Rectal smooth muscle tissue (tissue), 1 donor: ENCODE measurements at regions not wholly inside any gene's neighbourhood (a gene's known extent, or its start where the extent isn't known, plus 50 kb on each side); places are given as distances from the start of the nearest gene placed in this dataset.

Experiments used
- H3K27ac ChIP-seq: one replicate; pipeline ENCODE4 v1.7.0; 2013; ENCODE audit warnings: low read depth, low read length, inconsistent platforms
- H3K27me3 ChIP-seq: one replicate; pipeline ENCODE4 v1.7.0; 2013; ENCODE audit warnings: low read length; ENCODE audit not compliant: control insufficient read depth, insufficient read depth
- H3K36me3 ChIP-seq: one replicate; pipeline ENCODE4 v1.7.0; 2013; ENCODE audit warnings: low read length; ENCODE audit not compliant: control insufficient read depth, insufficient read depth
- H3K4me1 ChIP-seq: one replicate; pipeline ENCODE4 v1.7.0; 2013; ENCODE audit warnings: low read length; ENCODE audit not compliant: control insufficient read depth, insufficient read depth
- H3K4me3 ChIP-seq: one replicate; pipeline ENCODE4 v1.7.0; 2013; ENCODE audit warnings: low read length
- H3K9ac ChIP-seq: one replicate; pipeline ENCODE4 v1.7.0; 2013; ENCODE audit warnings: low read length

DNA sequence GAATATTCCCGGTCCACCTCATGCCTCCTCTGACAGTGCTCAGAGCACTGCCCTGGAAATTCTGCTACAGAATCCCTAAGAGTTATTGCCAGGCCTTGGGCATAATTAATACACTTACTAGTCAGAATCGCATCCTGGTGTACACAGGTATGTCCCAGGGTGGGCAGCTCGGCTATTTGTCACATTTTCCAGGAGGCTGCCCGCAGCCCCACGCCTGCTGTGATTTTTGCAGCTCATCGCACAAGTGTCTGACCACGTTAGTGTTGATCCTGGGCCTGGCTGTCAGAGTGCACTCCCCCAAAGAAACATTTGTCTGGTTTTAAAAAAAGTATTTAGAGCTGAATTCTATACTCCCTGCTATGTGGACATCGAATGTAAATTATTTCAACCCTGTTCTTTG is 105.4 kb downstream of the CD83 start:
- Histone ChIP-seq H3K9ac (no peak overlapping the region), H3K4me3 (no peak overlapping the region), H3K4me1 (no peaks in the 10 kb centered on the region), H3K27me3 (no peaks in the 10 kb centered on the region), H3K36me3 (no peaks in the 10 kb centered on the region), H3K27ac (no peak overlapping the region)

DNA sequence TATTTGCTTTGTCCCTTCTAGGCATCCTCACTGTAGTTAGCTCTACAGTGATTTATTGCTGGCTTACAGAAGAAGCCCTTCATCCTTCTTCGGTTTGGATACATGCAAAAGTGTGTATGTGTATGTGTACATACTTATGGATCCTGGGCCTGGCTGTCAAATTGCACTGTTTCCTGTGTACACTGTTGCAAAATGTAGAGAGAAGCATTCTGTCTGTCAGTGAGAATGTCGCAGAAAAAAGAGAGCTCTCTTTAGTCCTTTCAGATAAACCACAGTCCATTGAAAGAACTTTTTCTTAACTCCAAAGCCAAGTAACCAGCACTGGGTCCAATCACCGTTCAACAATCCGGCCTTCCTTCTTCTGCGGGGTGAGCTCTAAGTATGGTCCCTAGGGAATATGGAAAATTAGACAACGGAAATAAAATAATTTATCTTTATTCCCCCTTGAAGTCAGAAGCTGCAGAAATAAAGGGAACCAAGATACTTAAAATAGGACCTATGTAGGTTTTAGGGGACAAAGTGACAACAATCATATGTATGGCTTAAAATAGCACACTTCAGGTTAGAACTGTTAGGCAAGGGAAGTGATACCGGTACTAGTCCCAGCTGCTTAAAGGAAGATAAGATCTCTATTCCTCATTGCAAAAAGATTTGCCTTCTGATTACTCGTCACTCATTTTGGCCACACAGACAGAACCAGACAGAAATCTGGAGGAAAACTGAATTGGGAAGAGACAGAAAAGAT is 107.0 kb downstream of the CD83 start:
- Histone ChIP-seq H3K9ac (no peak overlapping the region), H3K27ac (no peak overlapping the region), H3K27me3 (no peaks in the 10 kb centered on the region), H3K4me1 (no peaks in the 10 kb centered on the region), H3K36me3 (no peaks in the 10 kb centered on the region), H3K4me3 (no peak overlapping the region)

DNA sequence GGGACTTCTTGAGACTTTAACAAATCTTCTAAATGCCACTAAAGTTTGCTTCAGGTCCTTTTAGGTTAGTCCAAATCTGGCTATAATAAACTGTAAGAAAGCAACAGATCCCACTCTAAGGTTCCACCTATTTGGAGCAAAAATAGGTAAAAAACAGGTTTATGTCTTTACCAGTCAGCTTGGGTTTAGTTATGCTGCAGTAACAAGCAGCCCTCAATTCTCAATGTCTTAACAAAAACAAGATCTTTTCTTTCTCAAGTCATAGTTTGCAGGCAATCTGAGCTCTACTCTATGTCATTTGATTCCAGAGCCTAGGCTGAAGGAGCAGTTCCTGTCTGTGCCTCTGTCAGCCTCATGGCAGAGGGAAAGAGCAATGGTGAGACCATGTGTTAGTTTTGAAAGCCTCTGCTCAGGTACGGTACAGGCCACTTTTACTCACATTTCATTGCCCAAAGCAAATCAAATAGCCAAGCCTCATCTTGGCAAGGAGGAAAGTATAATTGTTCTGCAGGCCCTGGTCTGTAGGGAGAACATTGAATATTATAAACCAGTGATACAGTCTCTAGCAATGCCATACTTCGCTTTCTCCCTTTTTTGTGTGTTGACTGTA is 108.6 kb downstream of the CD83 start:
- Histone ChIP-seq H3K27me3 (no peaks in the 10 kb centered on the region), H3K4me3 (no peak overlapping the region), H3K9ac (no peak overlapping the region), H3K27ac (no peak overlapping the region), H3K36me3 (no peaks in the 10 kb centered on the region), H3K4me1 (no peaks in the 10 kb centered on the region)

DNA sequence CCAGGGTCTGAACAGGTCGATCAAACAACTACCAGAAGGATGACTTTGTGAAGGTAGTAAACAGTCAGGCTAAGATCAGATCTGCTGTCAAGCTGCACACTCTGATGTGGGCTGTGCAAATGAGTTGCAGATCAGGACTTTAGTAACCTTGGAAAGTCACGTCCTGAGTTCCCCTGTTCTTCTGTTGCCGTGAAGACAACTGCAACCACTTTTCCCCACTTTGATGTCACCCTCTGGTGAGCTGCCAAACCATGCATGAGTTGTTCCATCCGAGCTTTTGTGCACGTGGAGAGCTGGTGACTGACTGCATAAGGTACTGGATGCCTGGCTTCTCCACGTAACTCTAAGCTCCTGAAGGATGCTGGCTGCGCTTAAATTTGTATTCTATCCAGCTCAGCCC is 111.0 kb downstream of the CD83 start:
- Histone ChIP-seq H3K27me3 (no peaks in the 10 kb centered on the region), H3K4me3 (no peak overlapping the region), H3K4me1 (no peaks in the 10 kb centered on the region), H3K27ac (no peak overlapping the region), H3K36me3 (no peaks in the 10 kb centered on the region), H3K9ac (no peak overlapping the region)

DNA sequence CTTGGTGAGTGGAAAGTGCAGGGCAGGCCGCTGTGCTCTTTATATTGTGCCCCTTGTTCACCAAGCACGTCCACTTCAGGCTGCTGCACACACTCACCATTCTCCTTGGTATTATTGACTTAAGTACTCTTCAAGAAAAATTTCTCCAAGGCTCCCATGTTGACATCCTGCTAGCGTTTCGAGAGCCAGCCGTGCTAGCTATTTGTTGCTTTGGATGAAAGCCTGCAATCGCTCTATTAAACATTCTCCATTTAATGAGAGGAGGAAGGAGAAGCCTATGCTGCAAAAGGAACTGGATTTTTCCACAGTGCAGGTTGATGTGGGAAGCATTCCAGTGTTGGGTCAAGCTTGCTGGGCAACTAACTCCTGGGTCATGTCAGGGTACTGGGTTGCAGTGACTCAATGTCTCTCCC is 113.5 kb downstream of the CD83 start:
- Histone ChIP-seq H3K9ac (no peak overlapping the region), H3K36me3 (no peaks in the 10 kb centered on the region), H3K27me3 (no peaks in the 10 kb centered on the region), H3K27ac (no peak overlapping the region), H3K4me1 (no peaks in the 10 kb centered on the region), H3K4me3 (no peak overlapping the region)

DNA sequence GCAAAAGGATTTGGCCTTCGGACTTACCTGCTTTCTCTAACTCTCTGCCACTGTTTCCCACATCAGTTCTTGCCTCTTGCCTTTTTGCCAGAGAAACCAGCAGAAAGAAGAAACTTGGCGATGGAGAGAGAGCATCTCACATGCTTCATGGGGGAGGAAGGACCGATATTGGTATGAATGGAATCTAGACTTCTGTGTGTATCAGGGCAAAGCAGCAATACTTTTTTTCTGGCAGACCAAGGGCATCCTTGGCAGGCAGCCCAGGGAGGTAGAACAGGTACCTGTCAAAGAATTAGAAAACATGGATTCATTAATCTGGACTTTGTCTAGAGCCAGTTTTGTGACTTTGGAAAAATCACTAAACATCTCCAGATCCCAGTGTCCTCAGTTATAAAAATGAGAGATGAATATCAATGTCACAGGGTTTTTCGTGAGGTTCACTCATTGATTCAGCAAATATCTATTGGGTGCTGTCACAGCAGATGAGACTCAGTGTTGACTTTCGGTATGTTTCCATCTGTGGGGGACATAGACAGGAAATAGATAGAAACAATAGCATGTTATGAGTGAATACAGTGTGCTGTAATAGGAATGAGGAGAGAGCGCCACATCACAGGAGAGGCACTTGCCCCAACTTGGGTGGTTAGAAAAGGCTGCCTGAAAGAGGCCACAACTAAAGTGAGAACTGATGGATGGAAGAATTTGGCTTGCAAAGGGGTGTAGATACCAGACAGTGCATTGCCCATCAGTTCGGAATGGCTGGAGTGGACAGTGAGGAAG is 114.1 kb downstream of the CD83 start:
- no peak overlapping the region for H3K27ac ChIP-seq
- H3K9ac ChIP-seq: no peak overlapping the region
- no peaks in the 10 kb centered on the region for H3K27me3 ChIP-seq
- H3K4me3 ChIP-seq: no peak overlapping the region
- H3K4me1 ChIP-seq: no peaks in the 10 kb centered on the region
- H3K36me3 ChIP-seq: no peaks in the 10 kb centered on the region

DNA sequence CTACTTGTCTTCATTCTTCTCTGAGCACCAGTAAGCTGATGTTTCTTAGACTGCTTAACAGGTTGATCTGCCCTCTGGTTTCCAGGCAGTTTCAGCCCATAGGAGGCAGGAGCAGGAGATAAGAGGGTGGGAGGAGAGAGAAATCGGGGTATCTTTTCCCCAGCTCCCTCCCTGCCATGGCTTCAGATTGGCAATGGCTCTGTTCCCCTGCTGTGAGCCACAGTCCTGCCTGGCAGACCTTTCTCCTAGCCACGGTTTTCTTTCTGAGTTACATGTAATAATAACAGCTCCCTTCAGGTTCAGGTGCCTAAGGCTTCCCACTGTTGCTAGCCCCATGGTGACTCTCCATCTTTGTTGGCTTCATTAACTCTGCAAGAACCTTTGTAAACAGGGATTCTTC is 115.3 kb downstream of the CD83 start:
- H3K9ac ChIP-seq: no peak overlapping the region
- no peak overlapping the region for H3K27ac ChIP-seq

DNA sequence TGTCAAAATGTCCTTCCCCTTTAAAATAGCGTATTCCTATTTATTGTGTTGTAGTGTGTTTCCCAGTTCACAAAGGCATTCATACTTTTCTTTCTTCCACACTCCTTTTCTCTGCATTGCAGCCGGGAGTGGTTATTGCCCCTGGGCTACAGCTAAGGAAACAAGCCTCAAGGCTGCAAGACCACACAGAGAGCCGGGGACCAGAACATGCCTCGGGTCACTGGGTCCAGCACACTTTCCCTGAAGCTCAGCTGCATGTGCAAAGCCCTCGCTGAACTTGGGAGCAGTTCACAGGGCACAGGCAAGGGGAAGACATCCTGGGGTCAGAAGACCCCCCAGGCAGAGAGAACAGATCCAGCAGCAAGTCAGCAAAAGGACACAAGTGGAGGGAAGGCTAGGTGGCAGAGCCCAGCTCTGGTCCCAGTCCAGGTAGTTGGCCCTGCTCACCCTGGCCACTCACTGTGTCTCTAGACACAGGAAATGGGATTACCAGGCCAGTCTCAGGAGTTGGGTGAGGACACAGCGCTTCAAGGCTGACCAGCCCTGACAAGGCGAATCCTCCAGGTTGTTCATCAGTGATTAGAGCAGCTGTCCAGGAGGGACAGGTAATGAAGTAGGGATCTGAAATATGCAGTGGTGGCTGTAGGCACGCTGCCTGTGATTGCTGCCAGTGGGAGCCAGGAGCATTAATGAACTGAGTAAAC is 118.2 kb downstream of the CD83 start:
- H3K4me1 ChIP-seq: no peaks in the 10 kb centered on the region
- H3K36me3 ChIP-seq: no peaks in the 10 kb centered on the region
- H3K9ac ChIP-seq: no peak overlapping the region
- no peak overlapping the region for H3K27ac ChIP-seq
- H3K4me3 ChIP-seq: no peak overlapping the region
- no peaks in the 10 kb centered on the region for H3K27me3 ChIP-seq

More for the DNA sequence above, 115.3 kb downstream of the CD83 start:
- Histone ChIP-seq H3K4me1 (no peaks in the 10 kb centered on the region), H3K27me3 (no peaks in the 10 kb centered on the region), H3K36me3 (no peaks in the 10 kb centered on the region), H3K4me3 (no peak overlapping the region)

DNA sequence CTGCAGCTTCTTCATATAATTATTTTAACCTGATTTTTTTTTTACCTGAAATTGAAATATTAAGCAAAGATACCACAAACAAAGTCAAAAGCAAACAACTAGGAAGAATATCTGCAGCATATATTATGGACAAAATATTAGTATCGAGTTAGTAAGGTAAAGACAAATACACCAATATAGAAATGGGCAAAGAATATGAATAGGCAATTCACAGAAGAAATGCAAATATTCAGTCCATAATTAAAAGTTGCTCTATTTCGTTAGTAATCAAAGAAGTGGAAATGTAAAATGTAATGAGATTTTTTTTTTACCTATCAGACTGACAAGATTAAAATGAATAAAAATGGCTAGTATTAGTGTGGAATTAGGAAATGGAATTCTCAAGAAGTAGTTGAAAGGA is 121.5 kb downstream of the CD83 start:
- Histone ChIP-seq H3K27me3 (no peaks in the 10 kb centered on the region), H3K9ac (no peak overlapping the region), H3K27ac (no peak overlapping the region), H3K36me3 (no peaks in the 10 kb centered on the region), H3K4me3 (no peak overlapping the region), H3K4me1 (no peaks in the 10 kb centered on the region)

DNA sequence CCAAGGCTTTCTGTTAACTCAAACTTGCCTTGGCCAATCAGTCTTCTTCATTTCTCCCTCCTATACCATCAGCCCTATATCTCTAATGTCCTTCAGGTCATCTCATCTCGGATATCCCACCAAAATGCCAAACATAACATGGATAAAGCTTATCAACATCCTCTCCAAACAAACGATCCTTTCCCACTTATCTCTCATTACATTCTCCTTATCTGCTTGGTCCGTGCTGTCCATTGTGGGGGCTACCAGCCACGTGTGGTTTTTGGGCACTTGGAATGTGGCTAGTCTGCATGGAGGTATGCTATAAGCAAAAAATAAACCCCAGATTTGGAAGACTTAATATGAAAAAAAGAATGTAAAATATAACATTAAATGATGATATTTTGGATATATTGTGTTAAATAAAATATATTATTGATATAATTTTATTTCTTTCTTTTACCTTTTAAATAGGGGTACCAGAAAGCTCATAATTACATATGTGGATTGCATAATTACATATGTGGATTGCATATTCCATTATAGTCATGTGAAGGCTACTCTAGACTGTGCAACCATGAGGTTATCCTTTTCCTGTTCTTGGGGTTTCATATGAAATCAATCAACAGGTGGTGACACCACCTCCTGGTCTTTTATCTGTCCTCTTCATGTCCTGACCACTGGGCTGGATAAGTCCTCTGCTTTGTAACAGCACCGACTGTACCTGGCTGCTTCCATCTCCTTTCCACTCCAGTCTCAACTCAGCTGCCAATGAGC is 123.0 kb downstream of the CD83 start:
- Histone ChIP-seq H3K27me3 (no peaks in the 10 kb centered on the region), H3K27ac (no peak overlapping the region), H3K4me1 (no peaks in the 10 kb centered on the region), H3K9ac (no peak overlapping the region), H3K36me3 (no peaks in the 10 kb centered on the region), H3K4me3 (no peak overlapping the region)

DNA sequence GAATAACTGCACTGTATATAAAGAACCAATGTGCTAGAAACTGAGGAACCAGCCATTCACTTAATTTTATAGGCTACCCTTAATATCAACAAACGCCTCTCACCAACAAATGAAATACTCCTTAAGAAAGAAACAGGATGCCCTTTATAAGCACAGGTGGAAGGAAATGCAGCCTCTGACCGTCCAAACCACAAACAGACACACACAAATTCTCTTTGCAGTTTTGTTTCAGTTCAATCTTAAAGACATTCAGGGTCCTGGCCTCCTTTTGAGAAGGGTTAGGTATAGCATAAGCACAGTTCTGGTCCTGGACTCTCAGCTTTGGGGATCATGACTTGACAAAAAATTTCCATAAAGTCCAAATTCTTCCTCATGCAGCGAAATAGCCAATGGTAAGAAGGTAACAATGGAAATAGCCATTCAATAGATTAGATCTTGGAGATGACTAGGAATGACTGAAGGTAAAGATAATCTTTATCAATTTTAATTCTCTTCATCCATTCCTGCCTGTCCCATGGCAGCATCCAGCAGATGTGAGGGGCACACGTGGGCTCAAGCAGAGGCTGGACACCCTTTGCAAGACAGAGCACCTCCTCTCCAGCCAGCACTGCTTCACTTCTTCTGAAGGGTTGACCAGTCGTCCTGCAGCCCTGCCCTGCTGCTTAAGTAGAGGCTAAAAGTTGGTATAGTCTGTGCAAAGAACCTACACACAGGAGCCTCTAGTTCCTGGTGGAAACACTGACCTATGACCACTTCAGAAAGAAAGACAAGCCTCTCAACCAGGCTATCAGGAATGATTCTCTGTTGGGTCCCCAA is 123.9 kb downstream of the CD83 start:
- Histone ChIP-seq H3K4me3 (no peak overlapping the region), H3K9ac (no peak overlapping the region), H3K27ac (no peak overlapping the region), H3K4me1 (no peaks in the 10 kb centered on the region), H3K27me3 (no peaks in the 10 kb centered on the region), H3K36me3 (no peaks in the 10 kb centered on the region)
